ENCODE measurements at regions not wholly inside any gene's neighbourhood (a gene's known extent, or its start where the extent isn't known, plus 50 kb on each side); places are given as distances from the start of the nearest gene placed in this dataset.

GRCh38 chr5:175032741-175033151 lies 308.4 kb downstream of the MSX2 start:
- no peaks in the 10 kb centered on the region for H3K36me3 Mint-ChIP-seq (ENCODE audit: low read depth)
- DNase-seq (no peak), ATAC-seq (no peak)
- peaks cover 7% of the 10 kb centered on the region for H3K27me3 Mint-ChIP-seq
- H3K9me3 ChIP-seq (ENCODE audit: control insufficient read depth, low read length, poor library complexity, severe bottlenecking), result no peaks in the 10 kb centered on the region
- H3K4me3 Mint-ChIP-seq, result no peak overlapping the region
- H3K27ac Mint-ChIP-seq, result no peak overlapping the region
- H3K4me1 Mint-ChIP-seq, result no peaks in the 10 kb centered on the region

GRCh38 chr5:175032013-175032412 lies 307.6 kb downstream of the MSX2 start:
- no peak overlapping the region for H3K4me3 Mint-ChIP-seq
- ATAC-seq, result no peak
- H3K27me3 Mint-ChIP-seq, result peaks cover 7% of the 10 kb centered on the region
- DNase-seq, result no peak
- H3K4me1 Mint-ChIP-seq, result no peaks in the 10 kb centered on the region
- H3K36me3 Mint-ChIP-seq (ENCODE audit: low read depth), result no peaks in the 10 kb centered on the region
- H3K9me3 ChIP-seq (ENCODE audit: control insufficient read depth, low read length, poor library complexity, severe bottlenecking), result no peaks in the 10 kb centered on the region
- H3K27ac Mint-ChIP-seq, result no peak overlapping the region

GRCh38 chr5:175027390-175027789 lies 303.0 kb downstream of the MSX2 start:
- H3K36me3 Mint-ChIP-seq (ENCODE audit: low read depth), result no peaks in the 10 kb centered on the region
- no peak overlapping the region for H3K27ac Mint-ChIP-seq
- H3K9me3 ChIP-seq (ENCODE audit: control insufficient read depth, low read length, poor library complexity, severe bottlenecking), result no peaks in the 10 kb centered on the region
- DNase-seq (no peak), ATAC-seq (no peak)
- H3K4me3 Mint-ChIP-seq, result no peak overlapping the region
- H3K27me3 Mint-ChIP-seq, result peaks cover 7% of the 10 kb centered on the region
- H3K4me1 Mint-ChIP-seq, result no peaks in the 10 kb centered on the region

- Mint-ChIP-seq H3K27ac (no peak overlapping the region), H3K4me3 (no peak overlapping the region), H3K27me3 (peaks cover 26% of the 10 kb centered on the region), H3K4me1 (no peaks in the 10 kb centered on the region), H3K36me3 (ENCODE audit: low read depth) (peaks cover 2% of the 10 kb centered on the region)
- no peaks in the 10 kb centered on the region for H3K9me3 ChIP-seq (ENCODE audit: control insufficient read depth, low read length, poor library complexity, severe bottlenecking)
- DNase-seq, result no peak
- no peak for ATAC-seq
These were observed 300.7 kb downstream of the MSX2 start for GRCh38 chr5:175025077-175025476.

- peaks cover 20% of the 10 kb centered on the region for H3K27me3 Mint-ChIP-seq
- no peak overlapping the region for H3K27ac Mint-ChIP-seq
- no peak for ATAC-seq
- no peak for DNase-seq
- H3K9me3 ChIP-seq (ENCODE audit: control insufficient read depth, low read length, poor library complexity, severe bottlenecking), result no peaks in the 10 kb centered on the region
- peaks cover 2% of the 10 kb centered on the region for H3K36me3 Mint-ChIP-seq (ENCODE audit: low read depth)
- H3K4me1 Mint-ChIP-seq, result no peaks in the 10 kb centered on the region
- no peak overlapping the region for H3K4me3 Mint-ChIP-seq
These were observed 297.7 kb downstream of the MSX2 start for GRCh38 chr5:175021841-175022625.

- Mint-ChIP-seq H3K4me3 (no peak overlapping the region), H3K27ac (no peak overlapping the region), H3K27me3 (peaks cover 20% of the 10 kb centered on the region), H3K36me3 (ENCODE audit: low read depth) (peaks cover 2% of the 10 kb centered on the region), H3K4me1 (no peaks in the 10 kb centered on the region)
- DNase-seq, result no peak
- no peaks in the 10 kb centered on the region for H3K9me3 ChIP-seq (ENCODE audit: control insufficient read depth, low read length, poor library complexity, severe bottlenecking)
- ATAC-seq, result no peak
These were observed 296.9 kb downstream of the MSX2 start for GRCh38 chr5:175021321-175021720.

- DNase-seq (no peak), ATAC-seq (no peak)
- Mint-ChIP-seq H3K36me3 (ENCODE audit: low read depth) (no peaks in the 10 kb centered on the region), H3K4me3 (no peak overlapping the region), H3K27ac (no peak overlapping the region), H3K4me1 (no peaks in the 10 kb centered on the region), H3K27me3 (no peaks in the 10 kb centered on the region)
- no peaks in the 10 kb centered on the region for H3K9me3 ChIP-seq (ENCODE audit: control insufficient read depth, low read length, poor library complexity, severe bottlenecking)
These were observed 290.8 kb downstream of the MSX2 start for GRCh38 chr5:175015028-175015685.

GRCh38 chr5:175013251-175013650 lies 288.9 kb downstream of the MSX2 start:
- Mint-ChIP-seq H3K4me1 (no peaks in the 10 kb centered on the region), H3K27me3 (no peaks in the 10 kb centered on the region), H3K27ac (no peak overlapping the region), H3K4me3 (no peak overlapping the region), H3K36me3 (ENCODE audit: low read depth) (no peaks in the 10 kb centered on the region)
- DNase-seq (no peak), ATAC-seq (no peak)
- no peaks in the 10 kb centered on the region for H3K9me3 ChIP-seq (ENCODE audit: control insufficient read depth, low read length, poor library complexity, severe bottlenecking)

GRCh38 chr5:175012267-175012666 lies 287.9 kb downstream of the MSX2 start:
- H3K36me3 Mint-ChIP-seq (ENCODE audit: low read depth), result no peaks in the 10 kb centered on the region
- H3K4me1 Mint-ChIP-seq, result no peaks in the 10 kb centered on the region
- DNase-seq (no peak), ATAC-seq (no peak)
- H3K27ac Mint-ChIP-seq, result no peak overlapping the region
- H3K4me3 Mint-ChIP-seq, result no peak overlapping the region
- no peaks in the 10 kb centered on the region for H3K9me3 ChIP-seq (ENCODE audit: control insufficient read depth, low read length, poor library complexity, severe bottlenecking)
- no peaks in the 10 kb centered on the region for H3K27me3 Mint-ChIP-seq

GRCh38 chr5:175003531-175003930 lies 279.1 kb downstream of the MSX2 start:
- H3K36me3 Mint-ChIP-seq (ENCODE audit: low read depth), result no peaks in the 10 kb centered on the region
- H3K27ac Mint-ChIP-seq, result no peak overlapping the region
- no peak overlapping the region for H3K4me3 Mint-ChIP-seq
- peaks cover 8% of the 10 kb centered on the region for H3K27me3 Mint-ChIP-seq
- DNase-seq (no peak), ATAC-seq (no peak)
- no peaks in the 10 kb centered on the region for H3K4me1 Mint-ChIP-seq
- H3K9me3 ChIP-seq (ENCODE audit: control insufficient read depth, low read length, poor library complexity, severe bottlenecking), result no peaks in the 10 kb centered on the region

- no peak overlapping the region for H3K27ac Mint-ChIP-seq
- peaks cover 8% of the 10 kb centered on the region for H3K27me3 Mint-ChIP-seq
- ATAC-seq (no peak), DNase-seq (no peak)
- H3K9me3 ChIP-seq (ENCODE audit: control insufficient read depth, low read length, poor library complexity, severe bottlenecking), result no peaks in the 10 kb centered on the region
- H3K36me3 Mint-ChIP-seq (ENCODE audit: low read depth), result no peaks in the 10 kb centered on the region
- H3K4me1 Mint-ChIP-seq, result peaks cover 2% of the 10 kb centered on the region
- no peak overlapping the region for H3K4me3 Mint-ChIP-seq
These were observed 277.7 kb downstream of the MSX2 start for GRCh38 chr5:175001876-175002645.

GRCh38 chr5:175001311-175001710 lies 276.9 kb downstream of the MSX2 start:
- H3K27ac Mint-ChIP-seq, result no peak overlapping the region
- DNase-seq (no peak), ATAC-seq (no peak)
- peaks cover 8% of the 10 kb centered on the region for H3K27me3 Mint-ChIP-seq
- H3K4me3 Mint-ChIP-seq, result no peak overlapping the region
- H3K36me3 Mint-ChIP-seq (ENCODE audit: low read depth), result no peaks in the 10 kb centered on the region
- no peaks in the 10 kb centered on the region for H3K9me3 ChIP-seq (ENCODE audit: control insufficient read depth, low read length, poor library complexity, severe bottlenecking)
- peaks cover 2% of the 10 kb centered on the region for H3K4me1 Mint-ChIP-seq

GRCh38 chr5:174999581-174999980 lies 275.2 kb downstream of the MSX2 start:
- H3K27ac Mint-ChIP-seq, result no peak overlapping the region
- H3K4me1 Mint-ChIP-seq, result peaks cover 2% of the 10 kb centered on the region

More at GRCh38 chr5:174999581-174999980, 275.2 kb downstream of the MSX2 start:
- DNase-seq, result no peak
- no peak overlapping the region for H3K4me3 Mint-ChIP-seq
- peaks cover 4% of the 10 kb centered on the region for H3K9me3 ChIP-seq (ENCODE audit: control insufficient read depth, low read length, poor library complexity, severe bottlenecking)
- H3K36me3 Mint-ChIP-seq (ENCODE audit: low read depth), result no peaks in the 10 kb centered on the region
- peaks cover 4% of the 10 kb centered on the region for H3K27me3 Mint-ChIP-seq
- no peak for ATAC-seq
